ENCODE measurements at regions not wholly inside any gene's neighbourhood (a gene's known extent, or its start where the extent isn't known, plus 50 kb on each side); places are given as distances from the start of the nearest gene placed in this dataset.

DNA sequence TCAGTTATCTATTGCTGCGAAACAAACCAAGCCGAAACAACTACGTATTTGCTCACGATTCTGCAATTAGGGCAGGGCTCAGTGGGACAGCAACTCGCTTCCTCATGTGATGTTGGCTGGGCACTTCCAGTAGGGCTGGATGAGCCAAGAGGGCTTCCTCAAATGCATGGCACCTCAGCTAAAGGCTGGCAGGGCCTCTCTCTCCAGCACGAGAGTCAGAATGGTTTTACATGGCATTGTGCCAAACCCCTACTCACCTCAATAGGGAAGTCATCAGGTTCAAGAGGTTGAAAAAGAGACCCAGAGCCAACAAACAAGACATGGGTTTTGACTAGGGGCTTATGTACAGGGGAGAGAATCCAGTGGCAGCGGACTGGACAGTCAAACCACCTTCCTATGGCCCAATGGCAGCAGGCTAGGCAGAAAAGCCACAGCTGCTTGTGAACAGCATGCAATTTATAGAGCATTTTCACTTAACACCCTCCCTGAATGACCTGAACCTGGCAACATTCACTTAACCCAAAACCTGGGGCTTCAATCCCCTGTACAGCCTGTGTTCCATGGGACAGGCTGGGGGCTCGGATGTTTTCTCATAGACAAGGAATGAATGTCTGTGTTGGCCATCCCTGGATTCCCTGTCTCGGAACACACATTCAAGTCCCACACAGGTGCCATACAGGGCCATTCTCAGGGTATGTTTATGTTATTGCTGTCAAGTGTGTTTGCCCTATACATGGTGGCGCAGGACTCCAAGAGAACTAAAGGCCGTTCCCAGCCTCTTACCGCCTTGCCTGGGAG lies 154.2 kb upstream of the NAV2 start:
- H3K9me2 ChIP-seq (ENCODE audit: low read depth, low read length) = no peaks in the 10 kb centered on the region
- H3F3A ChIP-seq (ENCODE audit: insufficient read depth, low read length) = no peaks in the 10 kb centered on the region
- no peak overlapping the region for H2AFZ ChIP-seq (ENCODE audit: low read length)
- no peak overlapping the region for H3K9ac ChIP-seq (ENCODE audit: low read length)
- H3K4me2 ChIP-seq (ENCODE audit: low read length) = no peak overlapping the region
- TF ChIP-seq, protein P1, sequence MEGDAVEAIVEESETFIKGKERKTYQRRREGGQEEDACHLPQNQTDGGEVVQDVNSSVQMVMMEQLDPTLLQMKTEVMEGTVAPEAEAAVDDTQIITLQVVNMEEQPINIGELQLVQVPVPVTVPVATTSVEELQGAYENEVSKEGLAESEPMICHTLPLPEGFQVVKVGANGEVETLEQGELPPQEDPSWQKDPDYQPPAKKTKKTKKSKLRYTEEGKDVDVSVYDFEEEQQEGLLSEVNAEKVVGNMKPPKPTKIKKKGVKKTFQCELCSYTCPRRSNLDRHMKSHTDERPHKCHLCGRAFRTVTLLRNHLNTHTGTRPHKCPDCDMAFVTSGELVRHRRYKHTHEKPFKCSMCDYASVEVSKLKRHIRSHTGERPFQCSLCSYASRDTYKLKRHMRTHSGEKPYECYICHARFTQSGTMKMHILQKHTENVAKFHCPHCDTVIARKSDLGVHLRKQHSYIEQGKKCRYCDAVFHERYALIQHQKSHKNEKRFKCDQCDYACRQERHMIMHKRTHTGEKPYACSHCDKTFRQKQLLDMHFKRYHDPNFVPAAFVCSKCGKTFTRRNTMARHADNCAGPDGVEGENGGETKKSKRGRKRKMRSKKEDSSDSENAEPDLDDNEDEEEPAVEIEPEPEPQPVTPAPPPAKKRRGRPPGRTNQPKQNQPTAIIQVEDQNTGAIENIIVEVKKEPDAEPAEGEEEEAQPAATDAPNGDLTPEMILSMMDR (IDR thresholded peaks at IDR 0.05; ENCODE audit: low read length) = no peak
- no peak for TF ChIP-seq EZH2 (IDR thresholded peaks at IDR 0.05; ENCODE audit: borderline replicate concordance, low read length)
- H3K27ac ChIP-seq (ENCODE audit: low read depth, low read length, poor library complexity, severe bottlenecking) = no peak overlapping the region
- H3K4me3 ChIP-seq (ENCODE audit: low read depth, low read length, poor library complexity, severe bottlenecking) = no peak overlapping the region
- no peaks in the 10 kb centered on the region for H3K79me2 ChIP-seq (ENCODE audit: insufficient read depth, low read length)
- no peaks in the 10 kb centered on the region; the same call in 1 of the 2 replicates for H3K27me3 ChIP-seq (ENCODE audit: insufficient read depth, low read length)
- no peaks in the 10 kb centered on the region for H4K20me1 ChIP-seq (ENCODE audit: insufficient read depth, low read length)
- no peaks in the 10 kb centered on the region for H3K36me3 ChIP-seq (ENCODE audit: insufficient read depth, low read length)
- no peaks in the 10 kb centered on the region for H3K9me3 ChIP-seq (ENCODE audit: low read length)
- H3K4me1 ChIP-seq (ENCODE audit: insufficient read depth, low read length, severe bottlenecking) = no peaks in the 10 kb centered on the region

DNA sequence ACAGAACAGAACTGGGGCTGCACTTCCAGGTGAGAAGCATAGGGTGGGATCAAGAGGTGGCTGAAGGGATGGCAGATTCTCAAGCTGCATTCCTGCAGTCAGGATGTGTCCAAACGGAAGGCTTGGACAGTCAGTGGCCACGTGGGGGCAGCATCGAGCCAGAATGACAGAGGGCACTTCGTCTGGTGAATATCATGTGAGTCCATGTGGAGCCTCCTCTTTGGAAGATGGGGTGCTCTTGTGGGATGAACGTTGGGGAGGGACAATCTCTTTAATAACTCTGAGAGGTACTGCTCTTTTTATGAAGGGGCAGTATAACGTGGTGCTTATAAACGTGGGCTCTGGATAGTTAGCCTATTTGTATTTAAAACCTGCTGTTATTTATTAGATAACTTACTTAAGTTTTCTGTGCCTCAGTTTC lies 154.9 kb upstream of the NAV2 start:
- no peaks in the 10 kb centered on the region for H3K9me3 ChIP-seq (ENCODE audit: low read length)
- no peak overlapping the region for H2AFZ ChIP-seq (ENCODE audit: low read length)
- no peaks in the 10 kb centered on the region for H3K9me2 ChIP-seq (ENCODE audit: low read depth, low read length)
- no peaks in the 10 kb centered on the region for H3K4me1 ChIP-seq (ENCODE audit: insufficient read depth, low read length, severe bottlenecking)
- H3K79me2 ChIP-seq (ENCODE audit: insufficient read depth, low read length) = no peaks in the 10 kb centered on the region
- no peaks in the 10 kb centered on the region for H3F3A ChIP-seq (ENCODE audit: insufficient read depth, low read length)
- H3K4me3 ChIP-seq (ENCODE audit: low read depth, low read length, poor library complexity, severe bottlenecking) = no peak overlapping the region
- no peaks in the 10 kb centered on the region for H3K36me3 ChIP-seq (ENCODE audit: insufficient read depth, low read length)
- no peaks in the 10 kb centered on the region; the same call in 1 of the 2 replicates for H3K27me3 ChIP-seq (ENCODE audit: insufficient read depth, low read length)
- H3K27ac ChIP-seq (ENCODE audit: low read depth, low read length, poor library complexity, severe bottlenecking) = no peak overlapping the region
- no peak overlapping the region for H3K4me2 ChIP-seq (ENCODE audit: low read length)
- H4K20me1 ChIP-seq (ENCODE audit: insufficient read depth, low read length) = no peaks in the 10 kb centered on the region
- TF ChIP-seq EZH2 (IDR thresholded peaks at IDR 0.05; ENCODE audit: borderline replicate concordance, low read length) = no peak
- TF ChIP-seq, protein P1 (IDR thresholded peaks at IDR 0.05; ENCODE audit: low read length) = peak; percentile 89
- H3K9ac ChIP-seq (ENCODE audit: low read length) = no peak overlapping the region

DNA sequence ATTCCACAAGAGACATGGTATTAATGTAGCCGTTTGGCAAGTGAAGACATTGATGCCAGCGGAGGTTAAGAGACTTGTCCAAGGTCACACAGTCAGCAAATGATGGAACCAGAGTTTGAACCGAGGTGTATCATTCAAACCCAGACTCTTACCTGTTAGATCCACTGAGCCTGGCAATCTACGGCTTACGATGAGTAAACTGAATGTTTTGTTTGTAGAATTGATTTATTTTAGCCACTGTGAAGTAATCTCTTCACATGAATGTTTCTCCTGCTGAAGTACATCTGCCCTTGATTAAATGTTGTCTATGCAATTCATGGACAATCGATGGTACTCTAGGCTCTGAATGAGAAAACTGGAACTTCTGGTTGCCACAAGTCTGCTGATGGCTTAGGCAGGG lies 155.5 kb upstream of the NAV2 start:
- H3K79me2 ChIP-seq (ENCODE audit: insufficient read depth, low read length) = no peaks in the 10 kb centered on the region
- no peaks in the 10 kb centered on the region for H3F3A ChIP-seq (ENCODE audit: insufficient read depth, low read length)
- H3K27me3 ChIP-seq (ENCODE audit: insufficient read depth, low read length) = no peaks in the 10 kb centered on the region; the same call in 1 of the 2 replicates
- no peaks in the 10 kb centered on the region for H3K36me3 ChIP-seq (ENCODE audit: insufficient read depth, low read length)
- no peaks in the 10 kb centered on the region for H3K9me2 ChIP-seq (ENCODE audit: low read depth, low read length)
- no peak overlapping the region for H3K27ac ChIP-seq (ENCODE audit: low read depth, low read length, poor library complexity, severe bottlenecking)
- H3K9me3 ChIP-seq (ENCODE audit: low read length) = no peaks in the 10 kb centered on the region
- no peaks in the 10 kb centered on the region for H4K20me1 ChIP-seq (ENCODE audit: insufficient read depth, low read length)
- no peak overlapping the region for H3K4me3 ChIP-seq (ENCODE audit: low read depth, low read length, poor library complexity, severe bottlenecking)
- H3K9ac ChIP-seq (ENCODE audit: low read length) = no peak overlapping the region
- no peaks in the 10 kb centered on the region for H3K4me1 ChIP-seq (ENCODE audit: insufficient read depth, low read length, severe bottlenecking)
- TF ChIP-seq EZH2 (IDR thresholded peaks at IDR 0.05; ENCODE audit: borderline replicate concordance, low read length) = no peak
- TF ChIP-seq, protein P1 (IDR thresholded peaks at IDR 0.05; ENCODE audit: low read length) = no peak
- H3K4me2 ChIP-seq (ENCODE audit: low read length) = no peak overlapping the region
- no peak overlapping the region for H2AFZ ChIP-seq (ENCODE audit: low read length)

Measured in OCI-LY1 (cell line).